ENCODE measurements at regions not wholly inside any gene's neighbourhood (a gene's known extent, or its start where the extent isn't known, plus 50 kb on each side); places are given as distances from the start of the nearest gene placed in this dataset.

DNA sequence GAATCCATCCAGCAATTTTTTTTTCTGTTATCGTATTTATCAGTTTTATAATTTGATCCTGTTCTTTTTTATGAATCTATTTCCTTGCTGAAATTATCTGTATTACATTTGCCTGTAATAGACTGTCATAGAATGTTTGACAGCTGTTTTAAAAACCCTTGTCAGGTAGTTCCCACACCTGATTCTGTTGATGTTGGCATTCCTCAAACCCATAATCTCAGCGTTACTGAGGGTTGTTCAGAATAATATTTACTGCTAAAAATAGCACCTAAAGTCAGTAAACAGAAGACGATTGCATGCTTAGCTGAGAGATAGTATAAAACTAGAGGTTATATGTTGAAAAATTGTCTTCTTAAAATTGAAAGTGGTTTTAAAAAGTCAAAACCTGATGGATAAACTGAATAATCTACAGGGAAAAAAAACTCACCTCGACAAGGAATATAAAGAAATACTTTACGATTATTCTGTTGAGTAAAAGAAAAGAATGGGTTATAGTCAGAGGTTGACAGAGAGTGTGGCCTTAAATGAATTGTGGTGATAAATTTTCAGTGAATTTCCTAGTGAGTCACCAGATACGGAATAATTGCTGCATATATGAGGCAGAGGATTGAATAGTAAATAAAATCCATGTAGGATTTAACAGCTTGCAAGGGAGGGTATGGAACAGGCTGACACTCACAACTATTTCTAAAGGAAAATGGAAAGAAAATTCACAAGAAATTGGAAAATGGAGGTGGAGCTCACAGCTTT lies 824.1 kb upstream of the IGFBP3 start:
- no peak overlapping the region for H3K4me3 ChIP-seq
- no peaks in the 10 kb centered on the region for H3K27me3 ChIP-seq
- H3K36me3 ChIP-seq: no peaks in the 10 kb centered on the region
- H3K9me3 ChIP-seq: no peaks in the 10 kb centered on the region
- intact Hi-C loops (cut with DNase I): no loop called here
- TF ChIP-seq, protein P1, sequence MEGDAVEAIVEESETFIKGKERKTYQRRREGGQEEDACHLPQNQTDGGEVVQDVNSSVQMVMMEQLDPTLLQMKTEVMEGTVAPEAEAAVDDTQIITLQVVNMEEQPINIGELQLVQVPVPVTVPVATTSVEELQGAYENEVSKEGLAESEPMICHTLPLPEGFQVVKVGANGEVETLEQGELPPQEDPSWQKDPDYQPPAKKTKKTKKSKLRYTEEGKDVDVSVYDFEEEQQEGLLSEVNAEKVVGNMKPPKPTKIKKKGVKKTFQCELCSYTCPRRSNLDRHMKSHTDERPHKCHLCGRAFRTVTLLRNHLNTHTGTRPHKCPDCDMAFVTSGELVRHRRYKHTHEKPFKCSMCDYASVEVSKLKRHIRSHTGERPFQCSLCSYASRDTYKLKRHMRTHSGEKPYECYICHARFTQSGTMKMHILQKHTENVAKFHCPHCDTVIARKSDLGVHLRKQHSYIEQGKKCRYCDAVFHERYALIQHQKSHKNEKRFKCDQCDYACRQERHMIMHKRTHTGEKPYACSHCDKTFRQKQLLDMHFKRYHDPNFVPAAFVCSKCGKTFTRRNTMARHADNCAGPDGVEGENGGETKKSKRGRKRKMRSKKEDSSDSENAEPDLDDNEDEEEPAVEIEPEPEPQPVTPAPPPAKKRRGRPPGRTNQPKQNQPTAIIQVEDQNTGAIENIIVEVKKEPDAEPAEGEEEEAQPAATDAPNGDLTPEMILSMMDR (IDR thresholded peaks at IDR 0.05): no peak
- H3K4me1 ChIP-seq: peaks cover 0 to 6% of the 10 kb centered on the region in 2 donors
- DNase-seq (ENCODE audit: low spot score in 2 of 2): no peak
- no peak overlapping the region for H3K27ac ChIP-seq

DNA sequence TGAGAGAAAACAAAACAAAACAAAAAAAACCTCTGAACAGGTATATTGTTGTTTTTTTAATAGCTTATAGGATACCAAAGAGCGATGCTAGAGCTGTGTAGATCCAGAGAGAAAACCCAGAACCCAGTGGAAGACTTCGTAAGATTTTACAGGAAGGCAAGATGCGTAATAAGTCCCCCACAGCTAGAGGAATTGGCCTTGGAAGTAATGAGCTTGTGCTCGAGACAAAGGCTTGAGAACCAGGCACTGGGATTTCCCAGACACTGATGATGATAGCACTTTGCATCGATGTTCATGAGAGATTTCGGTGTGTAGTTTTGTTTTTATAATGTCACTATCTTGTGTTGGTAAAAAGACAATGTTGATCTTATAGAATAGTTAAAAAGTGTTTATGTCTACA lies 821.5 kb upstream of the IGFBP3 start:
- Histone ChIP-seq H3K9me3 (no peaks in the 10 kb centered on the region), H3K36me3 (no peaks in the 10 kb centered on the region), H3K27me3 (no peaks in the 10 kb centered on the region), H3K4me1 (peaks cover 0 to 11% of the 10 kb centered on the region in 2 donors), H3K27ac (no peak overlapping the region), H3K4me3 (no peak overlapping the region)
- intact Hi-C loops (cut with DNase I): no loop called here
- TF ChIP-seq, protein P1 (IDR thresholded peaks at IDR 0.05): no peak
- DNase-seq (ENCODE audit: low spot score in 2 of 2): no peak

DNA sequence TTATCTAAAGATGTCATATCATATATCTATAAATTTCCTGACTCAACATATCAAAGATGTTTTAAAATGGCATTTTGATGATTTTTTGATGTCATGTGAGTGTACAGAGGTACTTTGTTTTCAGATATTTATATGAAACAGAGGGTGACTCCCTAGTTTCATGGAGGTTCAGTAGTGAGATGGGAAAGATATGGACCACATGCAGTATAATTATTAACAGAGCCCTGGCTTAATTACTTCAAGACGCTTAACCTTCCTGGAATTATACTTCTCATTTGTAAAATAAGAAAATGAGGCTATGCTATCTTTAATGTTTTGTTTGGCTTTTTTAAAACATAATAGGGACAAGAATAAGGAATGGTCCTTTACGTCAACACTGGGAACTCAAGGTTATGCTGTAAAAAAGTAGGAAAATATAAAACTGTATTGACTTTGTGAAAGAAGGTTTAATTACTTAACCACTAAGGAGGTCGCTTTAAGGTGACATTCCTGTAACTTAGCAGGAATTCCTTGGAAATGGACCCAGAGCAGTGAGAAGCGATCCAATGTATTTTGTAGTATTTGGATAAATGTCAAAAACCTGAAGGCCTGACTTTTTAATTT lies 821.0 kb upstream of the IGFBP3 start:
- Histone ChIP-seq H3K9me3 (no peaks in the 10 kb centered on the region), H3K27ac (no peak overlapping the region), H3K4me1 (peaks cover 0 to 11% of the 10 kb centered on the region in 2 donors), H3K4me3 (no peak overlapping the region), H3K36me3 (no peaks in the 10 kb centered on the region), H3K27me3 (no peaks in the 10 kb centered on the region)
- TF ChIP-seq, protein P1 (IDR thresholded peaks at IDR 0.05): no peak
- no peak for DNase-seq (ENCODE audit: low spot score in 2 of 2)
- intact Hi-C loops (cut with DNase I): no loop called here

DNA sequence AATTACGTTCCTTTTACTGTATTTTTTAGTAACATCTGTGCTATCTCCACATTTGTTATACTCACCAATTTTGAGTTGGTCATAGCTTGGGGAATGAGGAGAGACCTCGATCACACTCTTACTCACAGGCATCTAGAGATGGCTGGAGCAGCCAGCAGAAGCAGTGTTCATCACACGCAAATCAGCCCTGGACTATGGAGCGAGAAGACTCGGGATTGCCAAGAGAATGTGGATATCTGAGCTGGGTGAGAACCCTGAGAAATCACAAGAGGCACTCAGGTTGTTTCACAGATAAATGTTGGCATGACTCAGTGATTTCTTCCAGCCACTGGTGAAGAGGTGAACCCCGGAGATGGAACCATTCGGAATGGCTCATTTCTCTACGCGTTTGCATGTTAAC lies 820.1 kb upstream of the IGFBP3 start:
- no peak overlapping the region for H3K4me3 ChIP-seq
- H3K9me3 ChIP-seq: no peaks in the 10 kb centered on the region
- TF ChIP-seq, protein P1 (IDR thresholded peaks at IDR 0.05): no peak
- H3K27me3 ChIP-seq: no peaks in the 10 kb centered on the region
- peaks cover 0 to 11% of the 10 kb centered on the region in 2 donors for H3K4me1 ChIP-seq
- H3K27ac ChIP-seq: no peak overlapping the region
- intact Hi-C loops (cut with DNase I): no loop called here
- no peak for DNase-seq (ENCODE audit: low spot score in 2 of 2)
- no peaks in the 10 kb centered on the region for H3K36me3 ChIP-seq

DNA sequence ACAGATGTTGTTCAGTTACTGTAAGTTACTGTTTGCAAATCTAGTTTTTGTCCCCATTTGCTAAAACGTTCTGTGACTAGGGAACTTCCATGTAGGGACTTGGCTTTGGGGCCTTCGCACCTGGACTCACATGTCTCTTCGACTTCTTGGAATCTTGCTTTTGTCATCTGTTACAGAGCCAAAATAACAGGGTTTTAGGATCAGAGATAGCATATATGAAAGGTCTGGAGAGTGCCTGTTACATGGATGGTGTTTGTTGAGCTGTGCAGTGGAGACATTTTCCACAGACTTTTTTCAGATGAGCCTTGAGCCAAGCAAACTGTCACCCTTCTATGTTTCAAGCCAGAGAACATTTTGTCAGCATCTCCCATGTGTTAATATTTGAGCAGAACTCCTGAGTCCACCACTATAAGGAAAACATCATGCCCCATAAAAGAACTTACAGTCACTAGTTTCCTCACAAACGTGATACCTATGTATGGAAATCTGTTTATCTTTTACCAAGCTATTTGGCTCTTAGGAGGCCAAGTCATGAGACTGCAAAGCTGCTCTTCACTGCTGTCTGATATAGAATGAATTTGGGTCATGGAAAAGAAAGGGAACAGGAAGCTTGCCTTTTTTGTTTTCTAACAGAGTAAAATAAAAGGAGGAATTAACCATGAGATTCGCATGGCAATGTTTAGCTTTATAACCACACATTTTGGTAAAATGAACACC lies 818.6 kb upstream of the IGFBP3 start:
- DNase-seq (ENCODE audit: low spot score in 2 of 2): no peak
- Histone ChIP-seq H3K27ac (peak overlapping the region in 1 of 2 donors; percentile 30), H3K4me3 (no peak overlapping the region), H3K4me1 (peaks cover 0 to 11% of the 10 kb centered on the region in 2 donors), H3K36me3 (no peaks in the 10 kb centered on the region), H3K27me3 (no peaks in the 10 kb centered on the region), H3K9me3 (no peaks in the 10 kb centered on the region)
- TF ChIP-seq, protein P1 (IDR thresholded peaks at IDR 0.05): no peak
- intact Hi-C loops (cut with DNase I): no loop called here

Data from ascending aorta (tissue), 2 donors.